Osteocyte (in vitro differentiated cells): ENCODE measurements at regions not wholly inside any gene's neighbourhood (a gene's known extent, or its start where the extent isn't known, plus 50 kb on each side); places are given as distances from the start of the nearest gene placed in this dataset.

ENCODE experiments used
- DNase-seq: peaks from one replicate; pipeline ENCODE4 v3.0.0; 2021; ENCODE audit warnings: mixed read lengths; ENCODE audit not compliant: unreplicated experiment; ENCODE audit errors: extremely low spot score
- H3K27ac Mint-ChIP-seq: one replicate; pipeline ENCODE4 v1.8.0; 2021; ENCODE audit warnings: mild to moderate bottlenecking, mixed read lengths; ENCODE audit not compliant: unreplicated experiment
- H3K27me3 Mint-ChIP-seq: one replicate; pipeline ENCODE4 v1.8.0; 2021; ENCODE audit warnings: mixed read lengths; ENCODE audit not compliant: unreplicated experiment
- H3K36me3 Mint-ChIP-seq: one replicate; pipeline ENCODE4 v1.8.0; 2021; ENCODE audit warnings: mixed read lengths; ENCODE audit not compliant: unreplicated experiment
- H3K4me1 Mint-ChIP-seq: one replicate; pipeline ENCODE4 v1.8.0; 2021; ENCODE audit warnings: mixed read lengths; ENCODE audit not compliant: unreplicated experiment
- H3K4me3 Mint-ChIP-seq: one replicate; pipeline ENCODE4 v1.8.0; 2021; ENCODE audit warnings: mild to moderate bottlenecking, moderate library complexity, mixed read lengths; ENCODE audit not compliant: unreplicated experiment
- H3K9me3 Mint-ChIP-seq: one replicate; pipeline ENCODE4 v1.8.0; 2021; ENCODE audit warnings: mixed read lengths; ENCODE audit not compliant: unreplicated experiment
- TF ChIP-seq, protein P1 (sequence below): fragments of 200-600 bp; sonication (generic); IDR thresholded peaks from 2 replicates; pipeline ENCODE4 v1.5.0; 2021; ENCODE audit warnings: antibody characterized with exemption, mild to moderate bottlenecking, moderate library complexity

DNA sequence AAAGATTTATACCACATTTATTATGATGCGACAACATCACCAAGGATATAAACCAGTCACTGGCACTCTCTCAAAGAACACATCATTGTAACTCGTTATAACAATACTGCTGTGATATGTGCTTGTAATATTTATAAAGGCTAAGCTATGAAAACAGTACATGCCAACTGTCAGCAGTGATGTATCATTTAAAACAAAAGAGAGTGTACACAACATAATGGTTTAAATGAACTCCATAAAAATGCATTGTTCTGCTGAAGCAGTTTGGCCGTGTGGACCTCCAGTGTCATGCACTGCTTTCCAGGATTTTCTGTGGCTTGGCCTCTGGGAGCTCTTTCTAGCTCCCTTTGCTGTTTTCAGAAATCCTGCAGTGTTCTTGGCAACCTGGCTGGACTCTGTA lies 215.6 kb downstream of the MTX2 start:
- no peaks in the 10 kb centered on the region for H3K4me1 Mint-ChIP-seq
- peaks cover 32% of the 10 kb centered on the region for H3K27me3 Mint-ChIP-seq
- no peak for DNase-seq
- TF ChIP-seq, protein P1, sequence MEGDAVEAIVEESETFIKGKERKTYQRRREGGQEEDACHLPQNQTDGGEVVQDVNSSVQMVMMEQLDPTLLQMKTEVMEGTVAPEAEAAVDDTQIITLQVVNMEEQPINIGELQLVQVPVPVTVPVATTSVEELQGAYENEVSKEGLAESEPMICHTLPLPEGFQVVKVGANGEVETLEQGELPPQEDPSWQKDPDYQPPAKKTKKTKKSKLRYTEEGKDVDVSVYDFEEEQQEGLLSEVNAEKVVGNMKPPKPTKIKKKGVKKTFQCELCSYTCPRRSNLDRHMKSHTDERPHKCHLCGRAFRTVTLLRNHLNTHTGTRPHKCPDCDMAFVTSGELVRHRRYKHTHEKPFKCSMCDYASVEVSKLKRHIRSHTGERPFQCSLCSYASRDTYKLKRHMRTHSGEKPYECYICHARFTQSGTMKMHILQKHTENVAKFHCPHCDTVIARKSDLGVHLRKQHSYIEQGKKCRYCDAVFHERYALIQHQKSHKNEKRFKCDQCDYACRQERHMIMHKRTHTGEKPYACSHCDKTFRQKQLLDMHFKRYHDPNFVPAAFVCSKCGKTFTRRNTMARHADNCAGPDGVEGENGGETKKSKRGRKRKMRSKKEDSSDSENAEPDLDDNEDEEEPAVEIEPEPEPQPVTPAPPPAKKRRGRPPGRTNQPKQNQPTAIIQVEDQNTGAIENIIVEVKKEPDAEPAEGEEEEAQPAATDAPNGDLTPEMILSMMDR: no peak
- no peak overlapping the region for H3K4me3 Mint-ChIP-seq
- H3K9me3 Mint-ChIP-seq: no peaks in the 10 kb centered on the region
- H3K27ac Mint-ChIP-seq: no peak overlapping the region
- H3K36me3 Mint-ChIP-seq: no peaks in the 10 kb centered on the region

GRCh38 chr2:176488431-176488830 lies 219.2 kb downstream of the MTX2 start:
- no peak for DNase-seq
- H3K27ac Mint-ChIP-seq: no peak overlapping the region
- no peaks in the 10 kb centered on the region for H3K9me3 Mint-ChIP-seq
- TF ChIP-seq, protein P1: no peak
- no peaks in the 10 kb centered on the region for H3K36me3 Mint-ChIP-seq
- H3K27me3 Mint-ChIP-seq: peaks cover 21% of the 10 kb centered on the region
- H3K4me3 Mint-ChIP-seq: no peak overlapping the region
- peaks cover 9% of the 10 kb centered on the region for H3K4me1 Mint-ChIP-seq

GRCh38 chr2:176490061-176490861 lies 221.0 kb downstream of the MTX2 start:
- peaks cover 29% of the 10 kb centered on the region for H3K27me3 Mint-ChIP-seq
- no peak overlapping the region for H3K4me3 Mint-ChIP-seq
- no peak for DNase-seq
- peaks cover 9% of the 10 kb centered on the region for H3K4me1 Mint-ChIP-seq
- no peaks in the 10 kb centered on the region for H3K9me3 Mint-ChIP-seq
- H3K36me3 Mint-ChIP-seq: no peaks in the 10 kb centered on the region
- TF ChIP-seq, protein P1: no peak
- no peak overlapping the region for H3K27ac Mint-ChIP-seq

- peaks cover 9% of the 10 kb centered on the region for H3K4me1 Mint-ChIP-seq
- H3K9me3 Mint-ChIP-seq: no peaks in the 10 kb centered on the region
- TF ChIP-seq, protein P1: no peak
- no peak for DNase-seq
- H3K4me3 Mint-ChIP-seq: no peak overlapping the region
- no peaks in the 10 kb centered on the region for H3K36me3 Mint-ChIP-seq
- H3K27me3 Mint-ChIP-seq: peaks cover 27% of the 10 kb centered on the region
- peak overlapping the region; percentile 31 for H3K27ac Mint-ChIP-seq
Observed at GRCh38 chr2:176491172-176491904, 222.1 kb downstream of the MTX2 start.

DNA sequence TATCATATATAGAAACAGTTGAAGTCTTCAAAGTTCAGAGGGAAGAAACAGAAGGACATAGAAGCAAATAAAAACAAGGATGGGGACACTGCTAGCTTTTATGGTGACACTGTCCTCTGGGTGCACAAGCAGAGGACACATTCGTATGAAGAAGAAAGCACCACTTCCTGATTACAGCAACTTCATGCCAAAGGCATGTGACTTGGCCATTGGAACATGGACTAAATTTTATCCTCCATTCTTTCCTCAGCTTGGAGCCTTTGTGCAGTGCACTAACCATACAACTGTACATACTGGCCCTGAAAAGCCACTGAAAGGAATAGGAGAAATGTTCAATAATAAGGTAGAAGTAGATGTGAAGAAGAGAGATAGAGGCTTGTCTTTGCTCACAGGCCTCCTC lies 223.3 kb downstream of the MTX2 start:
- no peak overlapping the region for H3K27ac Mint-ChIP-seq
- DNase-seq: no peak
- H3K4me1 Mint-ChIP-seq: peaks cover 9% of the 10 kb centered on the region
- H3K4me3 Mint-ChIP-seq: no peak overlapping the region
- H3K27me3 Mint-ChIP-seq: peaks cover 27% of the 10 kb centered on the region
- TF ChIP-seq, protein P1: no peak
- no peaks in the 10 kb centered on the region for H3K36me3 Mint-ChIP-seq
- no peaks in the 10 kb centered on the region for H3K9me3 Mint-ChIP-seq
